GM21381 (cell line): ENCODE measurements at regions not wholly inside any gene's neighbourhood (a gene's known extent, or its start where the extent isn't known, plus 50 kb on each side); places are given as distances from the start of the nearest gene placed in this dataset.

Experiments
- ATAC-seq: cut with Tn5 transposase; IDR thresholded peaks from one replicate; pipeline ENCODE4 v1.9.1; 2021; ENCODE audit warnings: mild to moderate bottlenecking, moderate library complexity; ENCODE audit not compliant: unreplicated experiment

DNA sequence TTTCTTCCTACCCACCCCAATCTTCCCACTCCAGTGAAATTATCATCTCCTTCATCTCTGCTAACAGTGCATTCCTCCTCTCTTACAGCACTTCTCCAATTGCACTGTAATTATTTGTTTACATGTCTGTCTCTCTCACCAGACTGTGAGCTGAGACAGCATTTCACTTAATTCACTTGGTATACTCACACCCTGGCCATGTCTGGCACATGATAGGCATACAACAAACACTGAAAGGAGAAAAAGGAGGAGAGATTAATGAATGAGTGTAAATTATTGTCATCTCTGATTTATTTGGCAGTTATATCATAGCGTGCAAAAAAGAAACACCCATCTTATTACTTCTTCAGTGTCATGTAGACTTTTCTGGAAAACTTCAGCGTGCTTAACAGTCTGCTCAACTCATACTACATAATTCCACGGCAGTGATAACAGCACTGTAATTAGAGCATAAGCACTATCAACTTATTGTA lies 452.3 kb downstream of the ADAMTS20 start:
- no peak for ATAC-seq

- ATAC-seq = no peak
These were observed 453.0 kb downstream of the ADAMTS20 start for GRCh38 chr12:43098766-43099550.

DNA sequence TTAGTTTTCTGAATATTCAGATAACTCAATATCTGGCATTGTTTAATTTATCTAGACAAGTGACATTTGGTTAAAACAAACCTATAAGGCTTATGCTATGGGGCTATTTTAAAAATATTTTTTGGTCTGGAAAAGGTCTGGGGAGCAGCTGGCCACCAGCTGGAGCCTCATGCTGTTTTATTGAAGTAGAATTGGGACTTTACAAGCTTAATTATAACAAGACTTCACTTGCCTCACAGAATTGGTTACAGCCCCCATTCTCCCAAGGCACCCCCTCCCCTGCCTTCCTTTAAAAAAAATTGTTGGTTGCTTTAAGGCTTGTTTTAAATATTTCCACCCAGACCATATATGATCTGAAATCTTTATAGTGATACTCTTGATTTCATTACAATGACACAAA lies 453.9 kb downstream of the ADAMTS20 start:
- no peak for ATAC-seq

DNA sequence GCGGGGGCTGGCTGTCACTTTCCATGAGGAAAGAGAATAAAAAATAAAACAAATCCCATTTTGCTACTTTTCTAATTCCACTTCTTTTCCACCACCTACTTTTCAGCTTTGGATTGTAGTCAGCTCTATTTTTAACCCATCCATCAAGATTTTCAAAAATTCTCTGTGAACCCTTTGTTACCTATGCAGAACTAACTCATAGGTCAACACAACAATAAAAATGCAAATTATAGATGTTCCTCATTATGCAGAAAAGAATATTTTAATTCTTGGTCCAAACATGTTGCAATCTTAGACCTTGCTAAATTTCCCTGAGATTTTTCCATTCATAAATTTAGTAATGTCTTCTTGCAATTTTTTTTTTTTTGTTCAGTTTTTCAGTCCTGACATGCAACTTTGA lies 454.5 kb downstream of the ADAMTS20 start:
- no peak for ATAC-seq

DNA sequence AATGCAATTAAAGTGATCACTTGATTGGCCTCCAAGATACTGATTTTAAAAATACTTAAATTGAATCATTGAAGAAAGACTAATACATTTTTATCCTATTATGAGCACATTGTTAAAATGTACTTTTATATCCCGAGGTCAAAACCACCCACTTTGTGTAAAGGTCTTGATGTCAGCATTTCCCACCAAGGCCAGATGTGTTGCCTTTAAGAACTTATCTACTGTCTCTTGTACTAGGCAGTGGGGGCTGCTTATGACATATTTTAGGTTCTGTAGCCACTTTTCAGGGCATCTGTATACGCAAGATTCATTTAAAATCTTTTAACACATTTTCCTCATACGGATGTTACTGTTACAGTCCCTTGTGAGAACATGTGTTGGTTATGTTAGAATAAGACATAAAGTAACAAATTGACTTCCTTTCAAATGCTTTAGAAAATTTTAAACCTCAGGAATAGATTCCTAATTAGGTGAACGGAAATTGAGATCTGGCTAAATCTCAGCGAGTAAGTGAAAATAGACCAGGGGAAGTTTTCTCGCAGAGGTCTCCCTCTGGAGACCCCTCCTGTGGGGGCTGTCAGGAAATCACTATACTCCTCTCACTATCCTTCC lies 456.2 kb downstream of the ADAMTS20 start:
- ATAC-seq = no peak

GRCh38 chr12:43094886-43095575 lies 457.0 kb downstream of the ADAMTS20 start:
- ATAC-seq = no peak

DNA sequence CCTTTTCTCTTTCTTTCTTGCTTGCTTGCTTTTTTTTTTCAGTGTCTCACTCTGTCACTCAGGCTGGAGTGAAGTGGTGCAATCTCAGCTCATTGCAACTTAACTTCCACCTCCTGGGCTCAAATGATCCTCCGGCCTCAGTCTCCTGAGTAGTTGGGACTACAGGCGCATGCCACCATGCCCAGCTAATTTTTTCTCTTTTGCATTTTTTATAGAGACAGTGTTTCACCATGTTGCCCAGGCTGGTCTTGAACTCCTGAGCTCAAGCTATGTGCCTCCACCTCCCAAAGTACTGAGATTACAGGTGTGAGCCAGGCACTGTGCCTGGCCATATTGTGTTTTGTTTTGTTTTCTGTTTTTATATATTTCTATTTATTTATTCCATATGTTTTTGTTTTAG lies 461.0 kb downstream of the ADAMTS20 start:
- no peak for ATAC-seq

GRCh38 chr12:43087195-43088091 lies 464.6 kb downstream of the ADAMTS20 start:
- ATAC-seq = no peak

DNA sequence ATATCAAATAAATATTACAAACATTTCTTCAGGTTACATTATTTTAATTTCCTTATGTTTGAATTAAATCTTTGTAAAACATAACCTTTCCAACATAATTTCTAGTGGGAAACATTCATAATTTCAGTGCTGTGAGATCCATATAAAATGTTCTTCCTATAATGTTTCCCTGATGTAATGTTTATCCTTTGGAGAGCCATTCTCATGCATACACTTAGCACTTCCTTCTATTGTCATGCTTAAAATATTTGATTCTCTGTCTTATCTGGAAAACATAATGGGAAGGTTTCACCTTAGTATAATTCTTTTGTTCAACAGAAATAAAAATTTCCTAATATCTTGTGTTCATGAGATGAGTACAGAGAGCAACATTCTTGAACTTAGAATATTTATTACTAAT lies 472.5 kb downstream of the ADAMTS20 start:
- no peak for ATAC-seq

- ATAC-seq = no peak
These were observed 473.0 kb downstream of the ADAMTS20 start for GRCh38 chr12:43078976-43079375.

- ATAC-seq = no peak
These were observed 479.6 kb downstream of the ADAMTS20 start for GRCh38 chr12:43072431-43072830.

DNA sequence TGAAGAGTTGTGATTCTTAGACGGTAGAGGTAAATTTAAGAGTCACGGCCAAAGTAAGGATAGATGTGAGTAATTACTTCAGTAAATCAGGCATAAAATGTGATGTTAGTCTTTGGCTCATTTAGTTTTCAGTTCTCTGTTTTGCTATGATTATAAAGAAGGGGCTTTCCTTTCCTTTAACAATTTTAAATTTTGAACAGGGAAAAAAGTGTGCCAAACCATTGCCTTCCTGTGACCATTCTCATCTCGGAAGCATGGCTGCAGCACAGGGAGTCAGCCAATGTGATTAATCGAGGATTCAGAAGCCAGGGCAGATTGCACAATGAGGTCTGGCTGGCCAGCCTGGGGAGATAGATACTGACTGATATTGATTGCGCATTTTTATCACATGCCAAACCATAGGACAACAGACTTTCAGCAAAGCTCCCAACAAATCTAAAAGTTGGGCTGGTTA lies 480.2 kb upstream of the PRICKLE1 start:
- ATAC-seq = no peak

DNA sequence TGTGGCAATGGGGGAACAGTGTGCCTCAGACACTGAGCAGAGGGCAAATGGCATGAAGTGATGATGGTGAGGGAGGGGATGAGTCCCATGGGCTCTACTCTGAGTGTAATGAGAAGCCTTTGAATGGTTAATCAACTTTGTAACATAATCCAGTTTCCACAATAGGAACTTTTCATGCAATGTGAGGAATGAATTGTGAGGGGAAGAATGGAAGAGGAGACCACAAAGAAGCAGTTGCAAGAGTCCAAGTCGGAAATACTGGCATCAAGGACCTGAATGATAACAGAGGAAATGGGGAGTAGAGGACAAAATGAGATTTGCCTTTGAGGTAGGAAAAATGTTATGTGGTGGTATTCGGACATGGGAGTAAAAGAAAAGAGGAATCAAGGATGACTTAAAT lies 476.9 kb upstream of the PRICKLE1 start:
- no peak for ATAC-seq

GRCh38 chr12:43063650-43064049 lies 474.1 kb upstream of the PRICKLE1 start:
- no peak for ATAC-seq

GRCh38 chr12:43062201-43062895 lies 472.8 kb upstream of the PRICKLE1 start:
- no peak for ATAC-seq

DNA sequence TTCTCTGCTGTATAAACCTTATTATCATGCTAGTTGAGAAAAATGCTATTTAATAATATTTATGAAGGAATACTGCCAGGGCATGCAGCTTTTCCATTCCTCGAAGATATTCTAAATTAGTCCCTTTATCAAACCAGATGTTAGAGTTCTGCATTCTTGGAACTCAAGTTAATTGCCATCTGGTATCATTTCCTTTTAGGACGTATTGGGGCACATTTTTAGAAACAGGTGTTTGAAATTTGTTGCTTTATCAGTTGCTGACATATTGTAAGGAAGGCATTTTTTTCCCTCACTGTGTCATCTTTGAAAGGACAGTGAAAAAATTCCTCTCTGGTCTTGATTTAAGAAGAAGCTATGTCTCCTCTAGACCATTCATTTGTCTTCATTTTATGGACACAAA lies 471.2 kb upstream of the PRICKLE1 start:
- ATAC-seq = no peak

DNA sequence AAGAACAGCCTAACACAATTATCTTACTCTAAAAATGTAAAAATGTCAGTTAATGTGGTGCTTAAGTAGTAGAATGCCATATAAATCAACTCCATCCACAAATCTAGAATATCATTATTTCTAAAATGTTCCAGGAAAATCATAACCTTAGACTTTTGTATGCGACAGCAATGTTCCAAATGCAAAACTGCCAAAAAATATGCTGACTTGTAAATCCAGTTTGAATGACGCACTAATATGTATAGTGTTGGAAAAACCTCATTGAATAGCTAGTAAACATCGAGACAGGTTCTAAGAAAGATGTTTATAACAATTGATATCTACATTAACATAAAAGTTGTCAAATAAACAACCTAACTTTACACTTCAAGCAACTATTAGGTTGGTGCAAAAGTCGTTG lies 469.1 kb upstream of the PRICKLE1 start:
- ATAC-seq = no peak

GRCh38 chr12:43057566-43057965 lies 468.0 kb upstream of the PRICKLE1 start:
- no peak for ATAC-seq

GRCh38 chr12:43054085-43054484 lies 464.5 kb upstream of the PRICKLE1 start:
- no peak for ATAC-seq

- ATAC-seq = no peak
These were observed 462.9 kb upstream of the PRICKLE1 start for GRCh38 chr12:43052441-43052840.
